Stimulated activated naive CD8-positive, alpha-beta T cell treated with anti-CD3 and anti-CD28 coated beads, Interleukin-15, Interleukin-2, amounts not matched to agents 100 ng/mL and 50 ng/mL, for 24 hours (primary cell): ENCODE measurements at regions not wholly inside any gene's neighbourhood (a gene's known extent, or its start where the extent isn't known, plus 50 kb on each side); places are given as distances from the start of the nearest gene placed in this dataset.

Source experiments
- H3K27ac Mint-ChIP-seq: one replicate; pipeline ENCODE4 v1.8.0; 2021; ENCODE audit warnings: mild to moderate bottlenecking, mixed read lengths
- H3K27me3 Mint-ChIP-seq: one replicate; pipeline ENCODE4 v1.8.0; 2021; ENCODE audit warnings: mixed read lengths
- H3K36me3 Mint-ChIP-seq: one replicate; pipeline ENCODE4 v1.8.0; 2021; ENCODE audit warnings: low read depth, mixed read lengths
- H3K4me1 Mint-ChIP-seq: one replicate; pipeline ENCODE4 v1.8.0; 2021; ENCODE audit warnings: low read depth, mixed read lengths
- H3K4me3 Mint-ChIP-seq: one replicate; pipeline ENCODE4 v1.8.0; 2021; ENCODE audit warnings: mild to moderate bottlenecking, mixed read lengths
- H3K9me3 Mint-ChIP-seq: one replicate; pipeline ENCODE4 v1.8.0; 2021; ENCODE audit warnings: mixed read lengths

DNA sequence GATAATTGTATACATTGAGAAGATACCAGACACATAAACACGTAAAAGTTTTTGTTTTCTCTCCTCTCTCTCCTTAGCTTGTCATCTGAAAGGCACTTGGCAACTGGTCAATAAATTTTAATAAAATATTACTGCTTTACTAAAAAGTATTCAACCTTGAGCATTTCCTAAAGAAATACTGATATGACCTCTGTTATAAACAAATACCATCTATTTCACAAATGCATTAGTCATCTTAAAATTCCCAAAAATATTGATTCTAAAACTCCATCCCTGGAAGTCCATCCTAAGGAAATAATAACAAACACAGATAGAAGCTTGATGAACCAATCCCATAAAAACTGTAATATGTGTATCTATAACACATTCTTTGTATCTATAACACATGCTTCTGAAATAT, 483.2 kb downstream of the TLR4 start:
- no peak overlapping the region for H3K4me3 Mint-ChIP-seq
- no peaks in the 10 kb centered on the region for H3K4me1 Mint-ChIP-seq
- H3K36me3 Mint-ChIP-seq, result no peaks in the 10 kb centered on the region
- H3K27me3 Mint-ChIP-seq, result no peaks in the 10 kb centered on the region
- no peak overlapping the region for H3K27ac Mint-ChIP-seq
- no peaks in the 10 kb centered on the region for H3K9me3 Mint-ChIP-seq

DNA sequence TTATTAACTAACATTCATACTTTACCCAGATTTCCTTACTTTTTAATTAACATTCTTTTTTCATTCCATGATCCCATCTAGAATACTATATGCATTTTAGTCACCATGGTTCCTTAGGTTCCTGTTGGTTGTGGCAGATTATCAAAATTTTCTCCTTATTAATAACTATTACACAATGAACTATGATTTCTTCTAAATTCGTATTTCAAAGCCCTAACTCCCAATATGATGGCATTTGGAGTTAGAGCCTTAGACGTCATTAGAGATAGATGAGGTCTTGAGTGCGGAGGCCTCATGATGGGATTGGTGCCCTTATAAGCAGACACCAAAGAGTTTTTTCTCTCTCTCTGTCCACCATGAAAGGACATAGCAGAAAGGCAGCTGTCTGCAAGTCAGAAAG, 485.4 kb downstream of the TLR4 start:
- Mint-ChIP-seq H3K36me3 (no peaks in the 10 kb centered on the region), H3K4me3 (no peak overlapping the region), H3K9me3 (peaks cover 7% of the 10 kb centered on the region), H3K27ac (no peak overlapping the region), H3K4me1 (no peaks in the 10 kb centered on the region), H3K27me3 (no peaks in the 10 kb centered on the region)

DNA sequence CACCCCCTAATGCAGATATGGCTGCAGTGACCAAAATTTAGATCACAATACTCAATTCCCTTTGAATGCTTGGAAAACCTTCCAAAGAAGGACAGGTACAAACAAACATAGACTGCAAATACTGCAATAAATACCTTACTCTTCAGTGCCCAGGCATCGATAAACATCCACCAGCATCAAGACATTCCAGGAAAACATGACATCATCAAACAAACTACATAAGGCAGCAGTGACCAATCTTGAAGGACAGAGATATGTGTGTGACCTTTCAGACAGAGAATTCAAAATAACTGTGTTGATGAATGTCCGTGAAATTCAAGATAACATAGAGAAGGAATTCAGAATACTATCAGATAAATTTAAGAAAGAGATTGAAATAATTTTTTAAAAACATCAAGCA, 488.6 kb downstream of the TLR4 start:
- Mint-ChIP-seq H3K27me3 (no peaks in the 10 kb centered on the region), H3K9me3 (peaks cover 7% of the 10 kb centered on the region), H3K36me3 (no peaks in the 10 kb centered on the region), H3K4me1 (no peaks in the 10 kb centered on the region), H3K4me3 (no peak overlapping the region), H3K27ac (no peak overlapping the region)

DNA sequence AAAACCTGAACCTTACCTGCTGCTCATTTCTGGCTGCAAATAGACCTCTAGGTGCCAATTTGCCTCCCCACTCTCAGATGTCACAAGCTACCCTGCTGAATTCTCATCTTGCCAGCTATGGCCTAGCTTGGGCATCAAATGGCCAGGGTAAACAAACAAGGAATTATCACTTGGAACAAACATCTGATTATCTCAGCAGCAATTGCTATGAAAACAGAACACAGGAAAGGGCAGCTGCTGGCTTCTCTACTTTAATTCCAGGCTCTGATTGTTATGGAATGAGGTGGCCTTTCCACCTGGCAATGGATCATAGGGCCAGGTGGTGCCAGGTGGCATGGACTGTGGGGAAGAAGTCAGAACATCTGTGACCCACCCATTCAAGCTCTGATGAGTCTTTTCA, 505.1 kb downstream of the TLR4 start:
- Mint-ChIP-seq H3K4me1 (no peaks in the 10 kb centered on the region), H3K27me3 (no peaks in the 10 kb centered on the region), H3K9me3 (peaks cover 7% of the 10 kb centered on the region), H3K36me3 (no peaks in the 10 kb centered on the region), H3K27ac (no peak overlapping the region), H3K4me3 (no peak overlapping the region)

DNA sequence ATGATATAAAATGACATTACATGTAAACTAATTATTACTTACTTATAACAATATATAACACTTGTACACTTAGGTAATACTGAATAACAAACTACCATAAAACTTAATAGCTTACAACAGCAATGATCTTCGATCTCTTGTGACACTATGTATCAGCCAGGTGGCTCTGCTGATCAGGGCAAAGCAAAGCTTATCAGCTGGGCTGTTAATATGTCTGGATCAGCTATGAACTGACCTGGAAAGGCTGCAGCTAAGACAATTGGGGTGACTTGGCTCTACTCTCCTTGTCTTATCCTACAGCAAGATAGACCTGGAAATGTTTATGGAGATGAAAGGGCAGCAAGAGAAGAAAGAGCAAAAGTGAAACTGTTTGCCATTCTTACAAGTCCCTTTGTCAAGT, 511.3 kb downstream of the TLR4 start:
- no peaks in the 10 kb centered on the region for H3K9me3 Mint-ChIP-seq
- H3K27ac Mint-ChIP-seq, result no peak overlapping the region
- no peaks in the 10 kb centered on the region for H3K36me3 Mint-ChIP-seq
- no peaks in the 10 kb centered on the region for H3K27me3 Mint-ChIP-seq
- H3K4me3 Mint-ChIP-seq, result no peak overlapping the region
- H3K4me1 Mint-ChIP-seq, result no peaks in the 10 kb centered on the region

DNA sequence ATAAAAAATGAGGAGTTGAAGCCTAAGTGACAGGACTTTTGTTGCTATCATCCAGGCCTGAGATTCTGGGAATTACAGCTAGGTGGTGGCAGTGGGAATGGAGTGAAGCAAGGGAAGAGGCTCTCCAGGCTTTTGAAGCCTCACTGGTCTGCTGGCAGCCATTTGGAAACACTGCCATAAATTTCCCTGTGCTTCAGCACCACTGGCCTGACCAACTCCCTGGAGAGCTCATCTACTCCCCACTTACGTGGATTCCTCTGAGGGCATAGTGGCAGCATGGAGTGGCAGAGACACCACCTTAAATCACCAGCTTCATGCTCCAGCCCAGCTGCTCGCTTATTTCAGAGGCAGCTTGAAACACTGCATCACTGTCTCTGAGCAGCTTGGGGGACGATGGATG, 518.2 kb downstream of the TLR4 start:
- Mint-ChIP-seq H3K27ac (no peak overlapping the region), H3K36me3 (no peaks in the 10 kb centered on the region), H3K4me3 (no peak overlapping the region)

DNA sequence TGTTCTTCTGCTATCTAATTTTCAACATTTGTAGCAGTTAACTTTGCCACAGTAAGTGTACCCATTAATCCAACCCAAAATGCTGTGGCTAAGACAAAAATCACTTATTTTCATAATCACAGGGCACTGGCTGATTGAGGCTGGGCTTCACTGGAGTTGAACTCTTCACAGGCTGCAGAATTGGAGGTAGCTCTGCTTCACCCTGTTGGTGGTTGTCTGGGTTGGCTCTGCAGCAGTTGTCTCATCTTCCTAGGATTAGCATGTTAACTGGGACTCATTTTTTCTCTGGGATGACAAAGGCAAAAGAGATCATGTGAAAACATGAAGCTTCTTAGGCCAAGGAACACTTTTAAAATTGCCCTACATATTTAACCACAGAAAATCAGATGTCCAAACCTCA, 518.9 kb downstream of the TLR4 start:
- Mint-ChIP-seq H3K9me3 (no peaks in the 10 kb centered on the region), H3K27ac (no peak overlapping the region), H3K27me3 (no peaks in the 10 kb centered on the region), H3K4me1 (no peaks in the 10 kb centered on the region), H3K36me3 (no peaks in the 10 kb centered on the region), H3K4me3 (no peak overlapping the region)

More for the DNA sequence above, 518.2 kb downstream of the TLR4 start:
- Mint-ChIP-seq H3K4me1 (no peaks in the 10 kb centered on the region), H3K27me3 (no peaks in the 10 kb centered on the region), H3K9me3 (no peaks in the 10 kb centered on the region)

DNA sequence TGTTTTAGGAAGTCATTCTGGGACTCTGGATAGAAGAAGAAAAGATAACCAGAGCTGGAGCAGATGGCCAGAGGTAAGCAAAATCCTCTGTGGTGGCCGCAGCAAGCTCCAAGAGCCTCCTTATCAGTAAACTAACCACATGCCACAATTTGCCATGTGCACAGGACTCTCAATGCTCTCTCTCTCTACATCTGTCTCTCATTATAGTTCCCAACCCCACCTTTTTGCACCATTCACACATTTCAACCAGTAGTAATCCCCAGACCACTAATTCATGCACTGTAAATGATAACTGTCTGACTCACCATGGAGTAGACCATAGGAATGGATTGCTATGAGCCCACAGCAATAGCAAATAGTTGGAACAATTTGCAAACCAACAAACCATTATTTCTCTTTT, 526.1 kb downstream of the TLR4 start:
- Mint-ChIP-seq H3K4me3 (no peak overlapping the region), H3K4me1 (no peaks in the 10 kb centered on the region), H3K36me3 (no peaks in the 10 kb centered on the region), H3K9me3 (peaks cover 4% of the 10 kb centered on the region), H3K27me3 (no peaks in the 10 kb centered on the region), H3K27ac (no peak overlapping the region)

DNA sequence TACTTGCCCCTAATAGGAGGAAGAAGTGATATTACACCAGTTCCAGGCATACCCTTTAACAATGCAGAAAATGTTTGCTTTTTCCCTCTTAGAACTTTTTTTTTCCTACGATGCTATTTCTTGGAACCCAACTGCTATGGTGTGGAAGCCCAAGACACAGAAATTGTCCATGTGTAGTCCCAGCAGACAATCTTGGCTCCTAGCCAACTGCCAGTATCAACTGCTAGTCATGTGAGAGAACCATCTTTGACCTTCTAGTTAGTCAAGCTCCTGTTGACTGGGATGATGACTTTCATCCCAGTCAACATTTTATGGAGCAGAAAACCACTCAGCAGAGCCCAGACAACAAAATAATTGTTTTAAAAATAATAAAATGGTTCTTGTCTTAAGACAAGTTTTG, 532.4 kb downstream of the TLR4 start:
- H3K27me3 Mint-ChIP-seq, result no peaks in the 10 kb centered on the region
- peaks cover 10% of the 10 kb centered on the region for H3K9me3 Mint-ChIP-seq
- H3K27ac Mint-ChIP-seq, result no peak overlapping the region
- H3K4me1 Mint-ChIP-seq, result no peaks in the 10 kb centered on the region
- H3K36me3 Mint-ChIP-seq, result no peaks in the 10 kb centered on the region
- no peak overlapping the region for H3K4me3 Mint-ChIP-seq

DNA sequence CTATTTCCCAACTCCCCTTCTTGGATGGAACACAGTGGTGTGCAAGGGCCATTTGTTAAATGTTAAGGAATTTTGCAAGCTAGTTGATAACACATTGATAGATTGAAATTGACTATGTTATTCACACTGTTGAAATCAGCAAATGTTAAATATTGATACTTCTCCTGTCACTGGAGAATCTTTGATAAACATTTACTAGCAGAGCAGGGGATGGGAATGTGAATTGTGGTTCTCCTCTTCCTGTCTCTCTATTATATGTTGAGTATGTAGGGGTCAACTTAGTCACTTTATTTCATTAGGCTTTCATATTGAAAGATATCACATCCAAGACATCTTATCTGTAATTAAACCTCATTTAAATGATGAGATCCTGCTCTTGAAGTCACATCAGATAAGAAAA, 533.9 kb downstream of the TLR4 start:
- Mint-ChIP-seq H3K4me3 (no peak overlapping the region), H3K27ac (no peak overlapping the region), H3K4me1 (no peaks in the 10 kb centered on the region), H3K9me3 (peaks cover 6% of the 10 kb centered on the region), H3K27me3 (no peaks in the 10 kb centered on the region), H3K36me3 (no peaks in the 10 kb centered on the region)

DNA sequence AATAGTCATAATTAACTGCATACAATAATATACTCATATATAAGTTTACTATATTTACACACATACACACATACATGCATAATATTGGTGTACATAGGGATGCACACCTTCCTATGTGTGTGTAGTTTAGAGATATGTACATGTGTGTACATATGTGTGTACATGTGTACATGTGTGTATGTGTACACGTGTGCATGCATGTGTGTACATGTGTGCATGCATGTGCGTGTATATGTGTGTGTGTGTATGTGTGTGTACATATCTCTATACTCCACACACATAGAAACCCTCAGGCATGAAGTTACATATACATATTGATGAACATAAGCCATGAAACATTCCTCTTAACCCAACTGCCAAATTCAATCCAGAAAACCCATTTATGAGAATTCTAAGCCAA, 547.8 kb downstream of the TLR4 start:
- H3K4me1 Mint-ChIP-seq, result no peaks in the 10 kb centered on the region
- no peak overlapping the region for H3K4me3 Mint-ChIP-seq
- H3K36me3 Mint-ChIP-seq, result no peaks in the 10 kb centered on the region
- H3K27me3 Mint-ChIP-seq, result no peaks in the 10 kb centered on the region
- H3K27ac Mint-ChIP-seq, result no peak overlapping the region
- H3K9me3 Mint-ChIP-seq, result peaks cover 17% of the 10 kb centered on the region

DNA sequence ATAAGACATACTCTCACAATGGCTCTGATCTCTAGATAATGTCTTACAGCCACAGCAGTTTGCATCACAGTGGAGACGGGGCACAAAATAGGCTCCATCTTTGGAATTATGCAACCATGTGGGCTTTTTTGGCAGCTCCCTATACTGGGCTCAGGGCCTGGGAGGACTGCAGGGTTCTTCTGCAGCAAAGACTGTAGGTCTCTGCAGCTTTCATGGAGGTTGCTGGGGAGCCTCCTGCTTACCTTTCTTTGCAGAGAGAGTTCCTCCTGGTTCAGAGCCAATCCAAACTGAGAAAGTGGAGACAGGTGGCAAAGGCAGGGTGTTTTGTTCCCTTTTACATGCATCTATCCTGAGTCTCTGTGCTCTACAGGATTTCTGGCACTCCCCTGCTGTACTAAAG, 558.0 kb downstream of the TLR4 start:
- peaks cover 19% of the 10 kb centered on the region for H3K9me3 Mint-ChIP-seq
- no peaks in the 10 kb centered on the region for H3K4me1 Mint-ChIP-seq
- no peaks in the 10 kb centered on the region for H3K27me3 Mint-ChIP-seq
- no peak overlapping the region for H3K27ac Mint-ChIP-seq
- no peak overlapping the region for H3K4me3 Mint-ChIP-seq
- no peaks in the 10 kb centered on the region for H3K36me3 Mint-ChIP-seq

DNA sequence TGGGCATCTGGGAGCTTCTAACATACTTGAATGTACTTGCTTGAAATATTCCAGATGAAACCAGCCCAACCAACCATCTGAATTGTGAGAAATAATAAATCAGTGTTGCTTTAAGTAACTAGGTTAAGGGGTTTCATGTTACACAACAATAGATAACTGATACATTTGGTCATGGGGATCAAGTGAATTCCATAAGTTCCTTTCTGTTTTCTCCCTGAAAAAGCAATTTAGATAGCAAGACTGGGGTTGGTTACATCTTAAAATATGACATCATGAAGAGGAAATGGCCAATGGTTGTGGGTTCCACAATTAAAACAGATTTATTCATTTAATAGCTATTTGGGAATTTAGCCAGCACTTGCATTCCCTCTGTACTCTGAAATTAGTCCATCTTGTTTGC, 559.7 kb downstream of the TLR4 start:
- peaks cover 19% of the 10 kb centered on the region for H3K9me3 Mint-ChIP-seq
- no peaks in the 10 kb centered on the region for H3K27me3 Mint-ChIP-seq

DNA sequence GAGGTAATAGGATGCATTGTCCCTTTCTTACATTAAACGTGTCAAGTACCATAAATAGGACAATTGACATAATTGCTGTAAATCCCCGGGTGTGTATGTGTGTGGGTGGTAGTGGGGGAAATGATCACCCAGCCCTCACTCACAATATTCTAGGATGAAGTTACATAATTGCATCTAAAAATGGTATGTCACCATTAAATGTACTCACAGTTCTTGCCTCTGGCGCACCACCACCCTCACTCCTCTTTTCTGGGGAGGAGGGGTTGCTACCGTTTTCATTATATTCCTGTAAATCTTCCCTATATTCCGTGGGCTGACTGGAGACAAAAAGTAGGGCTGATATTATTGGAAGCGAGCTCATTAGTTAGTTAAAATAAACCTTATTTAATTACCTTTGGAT, 563.8 kb downstream of the TLR4 start:
- peaks cover 4% of the 10 kb centered on the region for H3K9me3 Mint-ChIP-seq
- no peaks in the 10 kb centered on the region for H3K4me1 Mint-ChIP-seq
- no peak overlapping the region for H3K4me3 Mint-ChIP-seq
- H3K27ac Mint-ChIP-seq, result no peak overlapping the region
- no peaks in the 10 kb centered on the region for H3K27me3 Mint-ChIP-seq
- H3K36me3 Mint-ChIP-seq, result no peaks in the 10 kb centered on the region

More for the DNA sequence above, 559.7 kb downstream of the TLR4 start:
- Mint-ChIP-seq H3K27ac (no peak overlapping the region), H3K36me3 (no peaks in the 10 kb centered on the region), H3K4me3 (no peak overlapping the region), H3K4me1 (no peaks in the 10 kb centered on the region)

DNA sequence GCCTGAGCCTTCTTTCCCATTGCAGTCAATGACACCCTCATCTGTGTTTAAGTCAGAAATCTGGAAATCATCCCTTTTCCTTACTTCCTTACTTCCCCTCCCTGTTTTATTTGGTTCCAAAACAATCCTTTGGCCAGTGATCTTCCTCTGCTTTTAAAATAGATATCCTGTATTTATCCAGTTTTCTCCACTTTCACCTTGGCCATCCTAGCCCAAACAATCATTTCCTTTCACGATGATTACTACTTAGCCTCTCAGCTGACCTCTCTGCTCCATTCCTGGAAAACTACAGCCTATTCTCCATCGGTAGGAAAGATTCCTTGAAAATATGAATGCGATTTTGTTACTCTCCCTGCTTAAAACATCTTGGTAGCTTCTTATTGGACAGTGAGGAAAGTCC, 565.4 kb downstream of the TLR4 start:
- no peak overlapping the region for H3K27ac Mint-ChIP-seq

DNA sequence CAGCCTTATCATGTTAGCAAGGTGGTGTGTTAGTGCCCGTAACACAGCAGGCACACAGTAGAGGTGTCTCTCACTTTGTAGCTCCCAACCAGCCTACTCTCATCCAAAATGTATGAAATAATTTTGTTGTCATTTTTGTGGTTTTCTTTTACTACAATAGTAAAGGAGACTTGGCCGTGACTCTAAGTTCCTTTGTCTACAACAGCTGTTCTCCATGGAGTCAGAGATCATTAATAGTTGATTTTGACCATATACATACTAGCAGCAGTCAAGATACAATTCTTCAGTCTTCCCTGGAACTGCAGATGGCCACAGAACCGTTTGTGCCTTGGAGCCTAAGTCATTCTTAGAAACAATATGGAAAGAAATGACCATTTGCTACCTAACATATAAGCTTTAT, 567.1 kb downstream of the TLR4 start:
- Mint-ChIP-seq H3K4me3 (no peak overlapping the region), H3K36me3 (no peaks in the 10 kb centered on the region), H3K9me3 (no peaks in the 10 kb centered on the region), H3K27me3 (no peaks in the 10 kb centered on the region), H3K27ac (no peak overlapping the region), H3K4me1 (no peaks in the 10 kb centered on the region)

More for the DNA sequence above, 565.4 kb downstream of the TLR4 start:
- no peak overlapping the region for H3K4me3 Mint-ChIP-seq
- no peaks in the 10 kb centered on the region for H3K9me3 Mint-ChIP-seq
- H3K36me3 Mint-ChIP-seq, result no peaks in the 10 kb centered on the region
- no peaks in the 10 kb centered on the region for H3K27me3 Mint-ChIP-seq
- no peaks in the 10 kb centered on the region for H3K4me1 Mint-ChIP-seq

DNA sequence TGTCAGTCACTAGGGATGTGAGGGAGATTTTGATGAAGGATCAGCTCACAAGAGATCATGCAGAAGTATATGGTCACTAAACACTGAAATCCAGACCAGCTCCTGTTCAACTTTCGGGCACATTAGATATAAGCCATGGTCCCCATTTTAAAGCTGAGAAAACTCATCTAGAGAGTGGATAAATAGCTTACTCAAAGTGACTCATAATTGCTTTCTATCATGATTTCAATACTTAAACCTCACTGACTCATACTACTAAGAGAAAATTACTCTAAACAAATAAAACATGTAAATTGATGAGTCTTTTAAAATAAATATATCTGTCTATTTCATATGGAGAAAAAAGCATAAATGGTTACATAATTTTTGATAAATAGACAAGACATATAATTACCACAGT, 567.7 kb downstream of the TLR4 start:
- Mint-ChIP-seq H3K4me1 (no peaks in the 10 kb centered on the region), H3K27me3 (no peaks in the 10 kb centered on the region), H3K9me3 (no peaks in the 10 kb centered on the region), H3K36me3 (no peaks in the 10 kb centered on the region), H3K27ac (no peak overlapping the region), H3K4me3 (no peak overlapping the region)
